ENCODE measurements at regions not wholly inside any gene's neighbourhood (a gene's known extent, or its start where the extent isn't known, plus 50 kb on each side); places are given as distances from the start of the nearest gene placed in this dataset.

- TF ChIP-seq CTCF (IDR thresholded peaks at IDR 0.05) (no peak), POLR2A (IDR thresholded peaks at IDR 0.05) (no peak)
- H3K36me3 ChIP-seq (ENCODE audit: low read depth, missing control alignments) = no peaks in the 10 kb centered on the region
- no peak overlapping the region for H3K4me3 ChIP-seq
- no peaks in the 10 kb centered on the region for H3K4me1 ChIP-seq
- no peaks in the 10 kb centered on the region for H3K27me3 ChIP-seq
- H3K27ac ChIP-seq = no peak overlapping the region
- intact Hi-C loops (cut with DNase I; ENCODE audit: low total_unique reads) = no loop called here
- WGBS, 2 donors = 76 to 93% methylated on average over 1 of the region's 1 CpG
- no peak for DNase-seq
- H3K9me3 ChIP-seq = no peaks in the 10 kb centered on the region
Observed at GRCh38 chr3:178267158-178267844, 268.9 kb upstream of the KCNMB2 start.

- intact Hi-C loops (cut with DNase I; ENCODE audit: low total_unique reads) = no loop called here
- no peaks in the 10 kb centered on the region for H3K36me3 ChIP-seq (ENCODE audit: low read depth, missing control alignments)
- no peak overlapping the region for H3K4me3 ChIP-seq
- H3K27me3 ChIP-seq = no peaks in the 10 kb centered on the region
- 92 to 94% methylated on average over 4 of the region's 4 CpGs for WGBS, 2 donors
- H3K4me1 ChIP-seq = no peaks in the 10 kb centered on the region
- TF ChIP-seq CTCF (IDR thresholded peaks at IDR 0.05) = no peak
- TF ChIP-seq POLR2A (IDR thresholded peaks at IDR 0.05) = no peak
- DNase-seq = no peak
- H3K27ac ChIP-seq = no peak overlapping the region
- no peaks in the 10 kb centered on the region for H3K9me3 ChIP-seq
Observed at GRCh38 chr3:178270838-178271237, 265.4 kb upstream of the KCNMB2 start.

- no peak for DNase-seq
- Histone ChIP-seq H3K4me1 (no peaks in the 10 kb centered on the region), H3K9me3 (no peaks in the 10 kb centered on the region), H3K27ac (no peak overlapping the region), H3K36me3 (ENCODE audit: low read depth, missing control alignments) (no peaks in the 10 kb centered on the region), H3K27me3 (no peaks in the 10 kb centered on the region), H3K4me3 (no peak overlapping the region)
- WGBS, 2 donors = 91 to 92% methylated on average over 3 of the region's 3 CpGs
- intact Hi-C loops (cut with DNase I; ENCODE audit: low total_unique reads) = no loop called here
- TF ChIP-seq CTCF (IDR thresholded peaks at IDR 0.05) (no peak), POLR2A (IDR thresholded peaks at IDR 0.05) (no peak)
Observed at GRCh38 chr3:178271740-178272387, 264.4 kb upstream of the KCNMB2 start.

GRCh38 chr3:178272841-178273240 lies 263.4 kb upstream of the KCNMB2 start:
- no peaks in the 10 kb centered on the region for H3K4me1 ChIP-seq
- WGBS, 2 donors = 74 to 81% methylated on average over 3 of the region's 3 CpGs
- no peaks in the 10 kb centered on the region for H3K36me3 ChIP-seq (ENCODE audit: low read depth, missing control alignments)
- no peak overlapping the region for H3K27ac ChIP-seq
- H3K4me3 ChIP-seq = no peak overlapping the region
- no peaks in the 10 kb centered on the region for H3K27me3 ChIP-seq
- TF ChIP-seq POLR2A (IDR thresholded peaks at IDR 0.05) (no peak), CTCF (IDR thresholded peaks at IDR 0.05) (no peak)
- H3K9me3 ChIP-seq = no peaks in the 10 kb centered on the region
- no peak for DNase-seq
- intact Hi-C loops (cut with DNase I; ENCODE audit: low total_unique reads) = no loop called here

- H3K9me3 ChIP-seq = no peaks in the 10 kb centered on the region
- intact Hi-C loops (cut with DNase I; ENCODE audit: low total_unique reads) = no loop called here
- no peak overlapping the region for H3K27ac ChIP-seq
- DNase-seq = no peak
- no peaks in the 10 kb centered on the region for H3K27me3 ChIP-seq
- no peaks in the 10 kb centered on the region for H3K36me3 ChIP-seq (ENCODE audit: low read depth, missing control alignments)
- 87 to 93% methylated on average over 4 of the region's 4 CpGs for WGBS, 2 donors
- TF ChIP-seq CTCF (IDR thresholded peaks at IDR 0.05) = no peak
- no peak for TF ChIP-seq POLR2A (IDR thresholded peaks at IDR 0.05)
- H3K4me3 ChIP-seq = no peak overlapping the region
- H3K4me1 ChIP-seq = no peaks in the 10 kb centered on the region
Observed at GRCh38 chr3:178274711-178275110, 261.5 kb upstream of the KCNMB2 start.

Measured in testis (tissue), 2 donors.